Neural crest cell (in vitro differentiated cells): ENCODE measurements at regions not wholly inside any gene's neighbourhood (a gene's known extent, or its start where the extent isn't known, plus 50 kb on each side); places are given as distances from the start of the nearest gene placed in this dataset.

ENCODE experiments used
- DNase-seq: peaks from one replicate; pipeline ENCODE4 v3.0.0; 2021; ENCODE audit warnings: low read depth, mixed read lengths, low spot score
- H3K27ac Mint-ChIP-seq: one replicate; pipeline ENCODE4 v1.8.0; 2021; ENCODE audit warnings: mild to moderate bottlenecking, mixed read lengths; ENCODE audit not compliant: unreplicated experiment
- H3K27me3 Mint-ChIP-seq: 2 replicates; pipeline ENCODE4 v1.8.0; 2021; ENCODE audit warnings: low read depth, mild to moderate bottlenecking, mixed read lengths
- H3K36me3 Mint-ChIP-seq: 2 replicates; pipeline ENCODE4 v1.8.0; 2021; ENCODE audit warnings: low read depth, mild to moderate bottlenecking, mixed read lengths
- H3K4me1 Mint-ChIP-seq: 2 replicates; pipeline ENCODE4 v1.8.0; 2021; ENCODE audit warnings: mixed read lengths
- H3K4me3 Mint-ChIP-seq: one replicate; pipeline ENCODE4 v1.8.0; 2021; ENCODE audit warnings: mild to moderate bottlenecking, mixed read lengths
- H3K9me3 Mint-ChIP-seq: 2 replicates; pipeline ENCODE4 v1.8.0; 2021; ENCODE audit warnings: mixed read lengths
- TF ChIP-seq, protein P1 (sequence below): fragments of 200-600 bp; sonication (generic); conservative IDR thresholded peaks from 2 replicates; pipeline ENCODE4 v1.5.0; 2021; ENCODE audit warnings: antibody characterized with exemption, mild to moderate bottlenecking

DNA sequence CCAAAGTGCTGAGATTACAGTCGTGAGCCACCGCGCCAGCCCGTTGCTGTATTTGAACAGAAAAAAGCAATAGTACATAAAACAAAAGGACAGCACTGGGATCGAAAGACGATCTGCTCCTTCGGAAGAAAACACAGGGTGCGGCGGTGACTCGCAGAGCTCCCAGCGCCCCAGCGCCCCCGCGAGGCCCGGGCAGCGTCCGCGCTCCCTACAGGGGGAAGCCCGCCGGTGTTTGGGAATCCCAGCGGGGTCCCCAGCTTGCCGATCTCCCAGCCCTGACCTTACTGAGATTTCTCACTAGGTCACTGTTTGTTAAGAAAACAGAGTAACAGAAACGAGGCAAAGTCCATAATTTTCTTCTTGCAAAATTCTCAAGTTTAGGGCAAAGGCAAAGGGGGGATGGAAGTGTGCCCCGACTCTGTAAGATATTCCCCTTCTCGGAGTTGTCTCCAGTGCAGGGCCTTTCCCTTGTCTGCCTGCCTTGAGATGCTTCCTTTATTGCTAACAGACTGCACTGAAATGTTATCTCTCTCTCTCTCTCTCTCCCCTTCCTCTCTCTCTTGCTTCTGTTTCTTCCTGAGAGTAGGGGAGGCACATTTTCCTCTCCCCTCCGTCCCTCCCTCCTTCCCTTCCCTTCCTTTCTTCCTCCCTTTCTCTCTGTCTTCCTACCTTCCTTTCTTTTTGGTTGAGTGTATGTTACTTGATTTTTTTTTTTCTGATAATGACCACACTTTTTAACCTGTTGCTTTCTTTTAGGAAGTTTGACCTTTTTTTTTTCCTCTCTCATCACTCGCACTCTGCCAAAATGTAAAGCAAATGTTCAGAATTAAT is 91.9 kb downstream of the TMEM30B start:
- Mint-ChIP-seq H3K4me1 (peaks cover 20% of the 10 kb centered on the region), H3K36me3 (no peaks in the 10 kb centered on the region), H3K27me3 (peaks cover 20% of the 10 kb centered on the region), H3K9me3 (no peaks in the 10 kb centered on the region), H3K4me3 (no peak overlapping the region), H3K27ac (no peak overlapping the region)
- DNase-seq = peak; percentile 30
- TF ChIP-seq, protein P1, sequence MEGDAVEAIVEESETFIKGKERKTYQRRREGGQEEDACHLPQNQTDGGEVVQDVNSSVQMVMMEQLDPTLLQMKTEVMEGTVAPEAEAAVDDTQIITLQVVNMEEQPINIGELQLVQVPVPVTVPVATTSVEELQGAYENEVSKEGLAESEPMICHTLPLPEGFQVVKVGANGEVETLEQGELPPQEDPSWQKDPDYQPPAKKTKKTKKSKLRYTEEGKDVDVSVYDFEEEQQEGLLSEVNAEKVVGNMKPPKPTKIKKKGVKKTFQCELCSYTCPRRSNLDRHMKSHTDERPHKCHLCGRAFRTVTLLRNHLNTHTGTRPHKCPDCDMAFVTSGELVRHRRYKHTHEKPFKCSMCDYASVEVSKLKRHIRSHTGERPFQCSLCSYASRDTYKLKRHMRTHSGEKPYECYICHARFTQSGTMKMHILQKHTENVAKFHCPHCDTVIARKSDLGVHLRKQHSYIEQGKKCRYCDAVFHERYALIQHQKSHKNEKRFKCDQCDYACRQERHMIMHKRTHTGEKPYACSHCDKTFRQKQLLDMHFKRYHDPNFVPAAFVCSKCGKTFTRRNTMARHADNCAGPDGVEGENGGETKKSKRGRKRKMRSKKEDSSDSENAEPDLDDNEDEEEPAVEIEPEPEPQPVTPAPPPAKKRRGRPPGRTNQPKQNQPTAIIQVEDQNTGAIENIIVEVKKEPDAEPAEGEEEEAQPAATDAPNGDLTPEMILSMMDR = peak; percentile 51

DNA sequence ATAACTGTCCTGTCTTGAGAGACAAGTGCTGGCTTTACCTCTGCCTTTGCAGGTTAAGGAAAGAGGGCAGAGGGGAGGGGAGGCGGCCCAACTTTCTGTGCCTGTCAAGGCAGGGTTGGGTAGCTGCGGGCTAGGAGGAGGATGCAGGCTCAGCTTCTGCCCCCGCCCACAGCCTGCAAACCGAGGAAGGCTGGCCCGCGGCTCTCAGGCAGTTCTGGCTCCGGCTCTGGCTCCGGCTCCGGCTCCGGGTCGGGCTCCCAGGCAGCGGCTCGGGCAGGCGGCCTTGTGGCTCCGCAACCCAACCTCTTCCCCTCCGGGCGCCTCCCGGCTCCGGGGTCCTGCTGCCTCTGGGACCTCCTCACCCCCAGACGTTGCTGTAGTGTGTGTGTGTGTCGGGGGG is 92.9 kb downstream of the TMEM30B start:
- no peak overlapping the region for H3K4me3 Mint-ChIP-seq
- TF ChIP-seq, protein P1 = no peak
- no peaks in the 10 kb centered on the region for H3K9me3 Mint-ChIP-seq
- DNase-seq = no peak
- H3K27me3 Mint-ChIP-seq = peaks cover 20% of the 10 kb centered on the region
- no peak overlapping the region for H3K27ac Mint-ChIP-seq
- no peaks in the 10 kb centered on the region for H3K36me3 Mint-ChIP-seq
- H3K4me1 Mint-ChIP-seq = peaks cover 20% of the 10 kb centered on the region

DNA sequence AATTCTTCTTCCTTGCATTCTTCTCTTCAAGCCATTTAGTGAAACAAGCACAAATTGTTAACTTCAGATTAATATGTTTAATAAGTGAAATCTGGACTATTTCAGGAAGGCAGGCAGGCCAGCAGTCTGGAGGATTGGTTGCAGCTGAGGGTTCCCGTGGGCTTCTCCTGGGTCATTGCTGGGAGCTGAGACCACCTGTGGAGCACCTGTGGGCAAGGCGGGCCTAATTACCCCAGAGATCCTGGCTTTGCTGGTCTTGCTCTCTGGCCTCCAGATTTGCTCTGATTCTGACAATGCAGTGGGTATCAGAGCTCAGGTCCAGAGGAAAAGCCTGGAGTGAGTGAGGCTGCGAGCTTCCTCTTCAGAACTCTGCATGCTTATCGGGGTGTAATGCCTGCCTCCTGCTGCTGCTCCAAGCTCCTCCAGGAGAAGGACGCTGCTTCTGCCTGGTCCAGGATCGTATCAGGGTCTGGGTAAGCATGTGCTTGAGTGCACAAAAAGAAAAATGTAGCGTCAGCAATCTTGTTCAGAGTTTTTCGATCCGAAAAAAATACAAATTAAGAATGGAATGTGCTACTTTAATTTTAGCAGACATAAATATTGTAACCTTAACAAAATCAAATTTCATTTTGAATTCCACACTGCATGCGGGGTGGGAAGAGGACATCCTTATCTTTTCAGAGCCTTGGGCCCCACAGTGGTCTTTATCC is 93.8 kb downstream of the TMEM30B start:
- TF ChIP-seq, protein P1 = no peak
- no peak overlapping the region for H3K4me3 Mint-ChIP-seq
- H3K36me3 Mint-ChIP-seq = no peaks in the 10 kb centered on the region
- H3K27me3 Mint-ChIP-seq = peaks cover 20% of the 10 kb centered on the region
- no peaks in the 10 kb centered on the region for H3K9me3 Mint-ChIP-seq
- peaks cover 20% of the 10 kb centered on the region for H3K4me1 Mint-ChIP-seq
- DNase-seq = no peak
- no peak overlapping the region for H3K27ac Mint-ChIP-seq

DNA sequence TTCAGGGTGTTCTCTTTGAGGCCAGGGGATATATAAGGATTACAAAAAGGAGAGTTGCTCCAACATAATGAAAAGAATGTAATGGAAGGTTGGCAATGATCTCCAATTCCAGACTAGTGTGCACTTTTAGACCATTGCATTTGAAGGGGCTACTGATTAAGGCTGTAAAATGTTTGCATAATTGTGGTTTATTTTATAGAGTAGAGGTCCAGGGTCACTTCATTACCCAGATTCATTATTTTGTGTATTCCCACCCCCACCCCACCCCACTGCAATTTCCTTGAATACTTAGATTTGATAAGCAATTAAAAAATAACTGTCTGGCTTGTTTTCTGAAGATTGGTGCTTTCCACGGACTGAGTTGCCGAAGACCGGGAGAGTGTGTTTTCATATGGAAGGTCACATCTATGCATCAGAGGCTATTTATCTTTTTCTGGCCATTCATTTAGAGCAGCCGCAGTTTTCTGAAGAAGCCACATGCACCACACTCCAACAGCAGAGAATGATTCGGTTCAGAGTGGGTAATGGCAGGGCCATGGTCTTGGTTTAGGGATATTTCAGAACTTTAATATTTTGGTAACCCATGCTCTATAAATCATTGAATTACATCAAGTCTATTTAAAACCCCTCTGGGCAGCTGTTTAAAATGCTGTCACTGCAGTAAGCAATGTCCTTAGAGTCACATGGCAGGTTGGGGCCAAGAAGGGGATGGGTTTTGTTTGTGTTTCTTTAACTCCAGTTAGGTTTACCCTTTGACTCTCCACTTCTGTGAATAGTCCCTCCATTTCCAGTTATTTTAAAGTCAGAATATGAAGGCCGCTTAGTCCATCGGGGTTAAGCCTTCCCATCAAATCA is 94.6 kb downstream of the TMEM30B start:
- TF ChIP-seq, protein P1 = no peak
- H3K9me3 Mint-ChIP-seq = no peaks in the 10 kb centered on the region

DNA sequence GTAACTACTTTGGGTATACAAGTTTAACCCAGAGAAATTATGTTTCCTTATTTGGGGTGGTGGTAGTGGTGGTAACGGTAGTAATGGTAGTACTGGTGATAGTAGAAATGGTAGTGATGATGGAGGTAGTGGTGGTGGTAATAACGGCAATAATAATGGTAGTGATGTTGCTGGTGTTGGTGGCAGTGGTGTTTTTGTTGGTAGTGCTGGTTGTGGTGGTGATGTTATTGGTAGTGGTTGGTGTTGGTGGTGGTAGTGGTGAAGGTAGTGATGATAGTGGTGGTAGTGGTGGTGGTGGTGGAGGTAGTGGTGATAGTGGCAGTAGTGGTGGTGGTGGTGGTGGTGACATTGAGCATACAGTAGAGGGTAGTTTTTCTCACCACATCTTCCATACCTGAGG is 95.6 kb downstream of the TMEM30B start:
- Mint-ChIP-seq H3K36me3 (no peaks in the 10 kb centered on the region), H3K4me3 (no peak overlapping the region), H3K27me3 (peaks cover 17% of the 10 kb centered on the region), H3K9me3 (no peaks in the 10 kb centered on the region), H3K4me1 (peaks cover 20% of the 10 kb centered on the region), H3K27ac (peak overlapping the region; percentile 16)
- TF ChIP-seq, protein P1 = no peak
- no peak for DNase-seq

More for the DNA sequence above, 94.6 kb downstream of the TMEM30B start:
- H3K4me3 Mint-ChIP-seq = no peak overlapping the region
- no peak for DNase-seq
- H3K36me3 Mint-ChIP-seq = no peaks in the 10 kb centered on the region
- H3K27me3 Mint-ChIP-seq = peaks cover 20% of the 10 kb centered on the region
- no peak overlapping the region for H3K27ac Mint-ChIP-seq
- H3K4me1 Mint-ChIP-seq = peaks cover 20% of the 10 kb centered on the region
